GM23248 (cell line): ENCODE measurements at regions not wholly inside any gene's neighbourhood (a gene's known extent, or its start where the extent isn't known, plus 50 kb on each side); places are given as distances from the start of the nearest gene placed in this dataset.

Source experiments
- DNase-seq: peaks from one replicate; pipeline ENCODE4 v3.0.0-alpha.2; 2015
- H2AFZ ChIP-seq: fragments of 200-600 bp; sonication (generic); 2 replicates; pipeline ENCODE4 v1.6.1; 2016; ENCODE audit warnings: antibody characterized with exemption
- H3F3A ChIP-seq: fragments of 200-600 bp; sonication (generic); 2 replicates; pipeline ENCODE4 v1.6.1; 2016; ENCODE audit warnings: mild to moderate bottlenecking, antibody characterized with exemption, mixed run types; ENCODE audit not compliant: insufficient read depth
- H3K27ac ChIP-seq: fragments of 200-600 bp; sonication (generic); 2 replicates; pipeline ENCODE4 v1.5.1; 2016; ENCODE audit warnings: mild to moderate bottlenecking
- H3K27me3 ChIP-seq: fragments of 200-600 bp; sonication (generic); replicated peaks from 2 replicates; pipeline ENCODE4 v1.6.1; 2016; ENCODE audit warnings: mild to moderate bottlenecking; ENCODE audit not compliant: insufficient read depth
- H3K36me3 ChIP-seq: fragments of 200-600 bp; sonication (generic); 2 replicates; pipeline ENCODE4 v1.6.1; 2016; ENCODE audit warnings: low read depth, mild to moderate bottlenecking
- H3K4me1 ChIP-seq: fragments of 200-600 bp; sonication (generic); 2 replicates; pipeline ENCODE4 v1.6.1; 2016; ENCODE audit warnings: mild to moderate bottlenecking; ENCODE audit not compliant: insufficient read depth
- H3K4me2 ChIP-seq: fragments of 200-600 bp; sonication (generic); one replicate; pipeline ENCODE4 v1.6.1; 2016; ENCODE audit warnings: mild to moderate bottlenecking; ENCODE audit not compliant: unreplicated experiment
- H3K4me3 ChIP-seq: fragments of 200-600 bp; sonication (generic); 2 replicates; pipeline ENCODE4 v1.5.1; 2016; ENCODE audit warnings: mild to moderate bottlenecking
- H3K79me2 ChIP-seq: fragments of 200-600 bp; sonication (generic); 2 replicates; pipeline ENCODE4 v1.6.1; 2016; ENCODE audit warnings: mild to moderate bottlenecking; ENCODE audit not compliant: insufficient read depth
- H3K9ac ChIP-seq: fragments of 200-600 bp; sonication (generic); 2 replicates; pipeline ENCODE4 v1.6.1; 2016; ENCODE audit warnings: mild to moderate bottlenecking
- H3K9me2 ChIP-seq: fragments of 200-600 bp; sonication (generic); 2 replicates; pipeline ENCODE4 v1.6.1; 2016; ENCODE audit warnings: mixed run types, mild to moderate bottlenecking, moderate library complexity; ENCODE audit not compliant: insufficient read depth
- H3K9me3 ChIP-seq: fragments of 200-600 bp; sonication (generic); one replicate; pipeline ENCODE4 v1.6.1; 2017; ENCODE audit warnings: low read depth
- H4K20me1 ChIP-seq: fragments of 200-600 bp; sonication (generic); 2 replicates; pipeline ENCODE4 v1.6.0; 2016; ENCODE audit not compliant: insufficient read depth
- EZH2 ChIP-seq: fragments of 200-600 bp; sonication (generic); IDR thresholded peaks from 2 replicates; pipeline ENCODE4 v1.6.1; 2018; ENCODE audit warnings: antibody characterized with exemption, mild to moderate bottlenecking; ENCODE audit not compliant: insufficient read depth, poor library complexity, severe bottlenecking
- EZH2phosphoT487 ChIP-seq: fragments of 200-600 bp; sonication (generic); IDR thresholded peaks from 2 replicates; pipeline ENCODE4 v1.6.1; 2018; ENCODE audit warnings: antibody characterized with exemption, moderate library complexity, mild to moderate bottlenecking, low read depth; ENCODE audit not compliant: insufficient read depth
- WGBS, 2 experiments: methylation state at CpG; one replicate each; pipeline ENCODE4 v1.1.6; 2015 to 2017; ENCODE audit warnings: low lambda C conversion rate in 2 of 2, low coverage in 1 of 2; ENCODE audit errors: missing lambda C conversion rate in 2 of 2; 5-methylcytosine and 5-hydroxymethylcytosine counted together
- in situ Hi-C: fragments of 300-500 bp; cut with MboI; formaldehyde crosslinking; loops from 2 replicates; pipeline ENCODE4 v1.15.0; 2020

GRCh38 chr9:108197008-108197365, 658.8 kb downstream of the ACTL7B start:
- no peaks in the 10 kb centered on the region for H3K9me2 ChIP-seq
- no peak overlapping the region for H2AFZ ChIP-seq
- H3K9ac ChIP-seq = no peak overlapping the region
- no peaks in the 10 kb centered on the region for H3K36me3 ChIP-seq
- no peaks in the 10 kb centered on the region for H3K79me2 ChIP-seq
- H3K4me3 ChIP-seq = no peak overlapping the region
- no peaks in the 10 kb centered on the region for H3K4me1 ChIP-seq
- WGBS, 2 experiments = 50 to 51% methylated on average over 3 of the region's 3 CpGs
- H3K27me3 ChIP-seq = no peaks in the 10 kb centered on the region
- H3K4me2 ChIP-seq = no peak overlapping the region
- in situ Hi-C loops = no loop called here
- no peaks in the 10 kb centered on the region for H3K9me3 ChIP-seq
- H3F3A ChIP-seq = no peaks in the 10 kb centered on the region
- DNase-seq = no peak
- TF ChIP-seq EZH2phosphoT487 (no peak), EZH2 (no peak)
- H3K27ac ChIP-seq = no peak overlapping the region
- no peaks in the 10 kb centered on the region for H4K20me1 ChIP-seq

- Histone ChIP-seq H2AFZ (no peak overlapping the region), H4K20me1 (no peaks in the 10 kb centered on the region), H3K27me3 (no peaks in the 10 kb centered on the region), H3K4me1 (no peaks in the 10 kb centered on the region), H3K4me3 (no peak overlapping the region), H3K79me2 (no peaks in the 10 kb centered on the region), H3K4me2 (no peak overlapping the region), H3K9ac (no peak overlapping the region), H3K27ac (no peak overlapping the region), H3K36me3 (no peaks in the 10 kb centered on the region), H3K9me2 (no peaks in the 10 kb centered on the region), H3F3A (no peaks in the 10 kb centered on the region), H3K9me3 (no peaks in the 10 kb centered on the region)
- 88% methylated on average over 5 of the region's 5 CpGs for WGBS, 2 experiments
- DNase-seq = no peak
- TF ChIP-seq EZH2 (no peak), EZH2phosphoT487 (no peak)
- in situ Hi-C loops = no loop called here
Measured at GRCh38 chr9:108196332-108197007, 659.3 kb downstream of the ACTL7B start.

GRCh38 chr9:108194154-108194553, 661.6 kb downstream of the ACTL7B start:
- H3K9me2 ChIP-seq = no peaks in the 10 kb centered on the region
- H3K4me2 ChIP-seq = no peak overlapping the region
- H3K36me3 ChIP-seq = no peaks in the 10 kb centered on the region
- no peaks in the 10 kb centered on the region for H3K79me2 ChIP-seq
- no peak overlapping the region for H2AFZ ChIP-seq
- H4K20me1 ChIP-seq = no peaks in the 10 kb centered on the region
- H3K27me3 ChIP-seq = no peaks in the 10 kb centered on the region
- H3K4me1 ChIP-seq = no peaks in the 10 kb centered on the region
- DNase-seq = no peak
- H3K9me3 ChIP-seq = no peaks in the 10 kb centered on the region
- no peak overlapping the region for H3K27ac ChIP-seq
- no peak for TF ChIP-seq EZH2phosphoT487
- TF ChIP-seq EZH2 = no peak
- H3F3A ChIP-seq = no peaks in the 10 kb centered on the region
- in situ Hi-C loops = no loop called here
- no peak overlapping the region for H3K9ac ChIP-seq
- H3K4me3 ChIP-seq = no peak overlapping the region

GRCh38 chr9:108193026-108193710, 662.6 kb downstream of the ACTL7B start:
- Histone ChIP-seq H3K36me3 (no peaks in the 10 kb centered on the region), H3K9me2 (no peaks in the 10 kb centered on the region), H3K27me3 (no peaks in the 10 kb centered on the region), H3K9ac (no peak overlapping the region), H3K4me2 (no peak overlapping the region), H4K20me1 (no peaks in the 10 kb centered on the region), H2AFZ (no peak overlapping the region), H3K9me3 (no peaks in the 10 kb centered on the region), H3K27ac (no peak overlapping the region), H3K79me2 (no peaks in the 10 kb centered on the region), H3F3A (no peaks in the 10 kb centered on the region), H3K4me1 (no peaks in the 10 kb centered on the region), H3K4me3 (no peak overlapping the region)
- in situ Hi-C loops = no loop called here
- TF ChIP-seq EZH2 = no peak
- no peak for TF ChIP-seq EZH2phosphoT487
- no peak for DNase-seq
- WGBS, 2 experiments = 89 to 92% methylated on average over 8 of the region's 8 CpGs
